Testis (tissue), 2 donors: ENCODE measurements at regions not wholly inside any gene's neighbourhood (a gene's known extent, or its start where the extent isn't known, plus 50 kb on each side); places are given as distances from the start of the nearest gene placed in this dataset.

ENCODE experiments used
- DNase-seq: peaks from one replicate; pipeline ENCODE4 v3.0.0-alpha.2; 2019
- H3K27ac ChIP-seq, 2 donors: fragments of 200-600 bp; sonication (generic); one replicate each; pipeline ENCODE4 v1.5.1; 2019
- H3K27me3 ChIP-seq: fragments of 200-600 bp; sonication (generic); one replicate; pipeline ENCODE4 v1.5.1; 2019
- H3K36me3 ChIP-seq: fragments of 200-600 bp; sonication (generic); one replicate; pipeline ENCODE4 v1.5.1; 2017; ENCODE audit warnings: low read depth; ENCODE audit errors: missing control alignments
- H3K4me1 ChIP-seq: fragments of 200-600 bp; sonication (generic); one replicate; pipeline ENCODE4 v1.5.1; 2019
- H3K4me3 ChIP-seq, 2 donors: fragments of 200-600 bp; sonication (generic); one replicate each; pipeline ENCODE4 v1.5.1; 2017 to 2019
- H3K9me3 ChIP-seq: fragments of 200-600 bp; sonication (generic); one replicate; pipeline ENCODE4 v1.5.1; 2017
- CTCF ChIP-seq, 3 experiments: fragments of 450-650 bp in 2 of 3; fragments of 200-600 bp in 1 of 3; sonication (generic) in 1 of 3; IDR thresholded peaks; one replicate each; pipeline ENCODE4 v1.5.1; 2016 to 2019; ENCODE audit warnings: antibody characterized with exemption in 3 of 3, mild to moderate bottlenecking in 2 of 3, moderate library complexity in 1 of 3
- POLR2A ChIP-seq: fragments of 450-650 bp; IDR thresholded peaks from one replicate; pipeline ENCODE4 v1.6.1; 2017; ENCODE audit warnings: antibody characterized with exemption, mild to moderate bottlenecking, moderate library complexity
- WGBS, 2 donors: methylation state at CpG; one replicate each; pipeline ENCODE4 v1.1.5; 2018; 5-methylcytosine and 5-hydroxymethylcytosine counted together
- intact Hi-C: fragments of 100-400 bp; cut with DNase I; formaldehyde crosslinking; loops from one replicate; pipeline ENCODE4 v1.15.1; 2023; ENCODE audit warnings: low total_unique reads

GRCh38 chr6:169096388-169096787 lies 157.3 kb downstream of the THBS2 start:
- H3K4me3 ChIP-seq: no peak overlapping the region
- H3K36me3 ChIP-seq: no peaks in the 10 kb centered on the region
- WGBS, 2 donors: 82 to 88% methylated on average over 5 of the region's 5 CpGs
- DNase-seq: no peak
- H3K27me3 ChIP-seq: no peaks in the 10 kb centered on the region
- no peaks in the 10 kb centered on the region for H3K9me3 ChIP-seq
- TF ChIP-seq CTCF (IDR thresholded peaks at IDR 0.05) (no peak), POLR2A (no peak)
- peaks cover 9% of the 10 kb centered on the region for H3K4me1 ChIP-seq
- intact Hi-C loops: no loop called here
- no peak overlapping the region for H3K27ac ChIP-seq

- H3K27me3 ChIP-seq: no peaks in the 10 kb centered on the region
- DNase-seq: peak; percentile 70
- no peaks in the 10 kb centered on the region for H3K36me3 ChIP-seq
- H3K4me1 ChIP-seq: peaks cover 9% of the 10 kb centered on the region
- intact Hi-C loops: no loop called here
- H3K4me3 ChIP-seq: no peak overlapping the region
- no peak for TF ChIP-seq POLR2A
- no peak for TF ChIP-seq CTCF (IDR thresholded peaks at IDR 0.05)
- no peak overlapping the region for H3K27ac ChIP-seq
- H3K9me3 ChIP-seq: no peaks in the 10 kb centered on the region
- WGBS, 2 donors: 51 to 55% methylated on average over 12 of the region's 12 CpGs
Measured at GRCh38 chr6:169095153-169095552, 158.5 kb downstream of the THBS2 start.

- no peak overlapping the region for H3K4me3 ChIP-seq
- 69 to 71% methylated on average over 7 of the region's 7 CpGs for WGBS, 2 donors
- H3K27ac ChIP-seq: no peak overlapping the region
- no peak for DNase-seq
- TF ChIP-seq CTCF (IDR thresholded peaks at IDR 0.05): no peak
- TF ChIP-seq POLR2A: no peak
- intact Hi-C loops: no loop called here
- H3K9me3 ChIP-seq: no peaks in the 10 kb centered on the region
- no peaks in the 10 kb centered on the region for H3K27me3 ChIP-seq
- no peaks in the 10 kb centered on the region for H3K36me3 ChIP-seq
- peaks cover 9% of the 10 kb centered on the region for H3K4me1 ChIP-seq
Measured at GRCh38 chr6:169094552-169094950, 159.1 kb downstream of the THBS2 start.

GRCh38 chr6:169093770-169094551 lies 159.7 kb downstream of the THBS2 start:
- DNase-seq: no peak
- no peak overlapping the region for H3K4me3 ChIP-seq
- H3K36me3 ChIP-seq: no peaks in the 10 kb centered on the region
- no peak overlapping the region for H3K27ac ChIP-seq
- intact Hi-C loops: no loop called here
- H3K4me1 ChIP-seq: peaks cover 9% of the 10 kb centered on the region
- no peaks in the 10 kb centered on the region for H3K9me3 ChIP-seq
- H3K27me3 ChIP-seq: no peaks in the 10 kb centered on the region
- no peak for TF ChIP-seq CTCF (IDR thresholded peaks at IDR 0.05)
- no peak for TF ChIP-seq POLR2A
- 71 to 74% methylated on average over 16 of the region's 16 CpGs for WGBS, 2 donors
